ENCODE measurements at regions not wholly inside any gene's neighbourhood (a gene's known extent, or its start where the extent isn't known, plus 50 kb on each side); places are given as distances from the start of the nearest gene placed in this dataset.

- Histone ChIP-seq H3K9me3 (ENCODE audit: control insufficient read depth, insufficient read depth, low read length) (no peaks in the 10 kb centered on the region), H3K27ac (ENCODE audit: low read depth, low read length) (no peak overlapping the region), H3K4me3 (ENCODE audit: low read length) (no peak overlapping the region), H3K4me2 (ENCODE audit: low read length) (no peak overlapping the region), H4K20me1 (ENCODE audit: control insufficient read depth, insufficient read depth, low read depth, low read length) (no peaks in the 10 kb centered on the region), H3K4me1 (ENCODE audit: control insufficient read depth, low read length) (peaks cover 6% of the 10 kb centered on the region; the same call in 1 of the 2 replicates), H3F3A (ENCODE audit: control insufficient read depth, insufficient read depth) (no peaks in the 10 kb centered on the region), H3K27me3 (ENCODE audit: control insufficient read depth, low read length) (peaks cover 36% of the 10 kb centered on the region), H3K9me2 (replicated peaks; ENCODE audit: control insufficient read depth, low read length) (no peaks in the 10 kb centered on the region), H3K36me3 (ENCODE audit: control insufficient read depth, low read length) (no peaks in the 10 kb centered on the region), H3K79me2 (ENCODE audit: control insufficient read depth, low read length) (no peaks in the 10 kb centered on the region)
- no peak for TF ChIP-seq CTCF (IDR thresholded peaks at IDR 0.05; ENCODE audit: low read depth, low read length, poor library complexity, severe bottlenecking)
- no peak for TF ChIP-seq EZH2phosphoT487 (IDR thresholded peaks at IDR 0.05; ENCODE audit: borderline replicate concordance, low read length)
Observed at GRCh38 chr20:51082988-51083387, 60.1 kb upstream of the KCNG1 start.

- Histone ChIP-seq H3K9me3 (ENCODE audit: control insufficient read depth, insufficient read depth, low read length) (no peaks in the 10 kb centered on the region), H4K20me1 (ENCODE audit: control insufficient read depth, insufficient read depth, low read depth, low read length) (no peaks in the 10 kb centered on the region), H3K36me3 (ENCODE audit: control insufficient read depth, low read length) (no peaks in the 10 kb centered on the region), H3K9me2 (replicated peaks; ENCODE audit: control insufficient read depth, low read length) (no peaks in the 10 kb centered on the region), H3K4me2 (ENCODE audit: low read length) (no peak overlapping the region), H3K27ac (ENCODE audit: low read depth, low read length) (no peak overlapping the region), H3K4me3 (ENCODE audit: low read length) (no peak overlapping the region), H3K4me1 (ENCODE audit: control insufficient read depth, low read length) (peaks cover 2% of the 10 kb centered on the region; the same call in 1 of the 2 replicates), H3K27me3 (ENCODE audit: control insufficient read depth, low read length) (peaks cover 32% of the 10 kb centered on the region), H3F3A (ENCODE audit: control insufficient read depth, insufficient read depth) (no peaks in the 10 kb centered on the region), H3K79me2 (ENCODE audit: control insufficient read depth, low read length) (no peaks in the 10 kb centered on the region)
- TF ChIP-seq CTCF (IDR thresholded peaks at IDR 0.05; ENCODE audit: low read depth, low read length, poor library complexity, severe bottlenecking) (no peak), EZH2phosphoT487 (IDR thresholded peaks at IDR 0.05; ENCODE audit: borderline replicate concordance, low read length) (no peak)
Observed at GRCh38 chr20:51080516-51080915, 57.6 kb upstream of the KCNG1 start.

- no peak overlapping the region for H3K27ac ChIP-seq (ENCODE audit: low read depth, low read length)
- no peak overlapping the region for H3K4me2 ChIP-seq (ENCODE audit: low read length)
- H4K20me1 ChIP-seq (ENCODE audit: control insufficient read depth, insufficient read depth, low read depth, low read length): no peaks in the 10 kb centered on the region
- no peaks in the 10 kb centered on the region for H3K79me2 ChIP-seq (ENCODE audit: control insufficient read depth, low read length)
- H3K9me2 ChIP-seq (replicated peaks; ENCODE audit: control insufficient read depth, low read length): no peaks in the 10 kb centered on the region
- TF ChIP-seq CTCF (IDR thresholded peaks at IDR 0.05; ENCODE audit: low read depth, low read length, poor library complexity, severe bottlenecking): no peak
- TF ChIP-seq EZH2phosphoT487 (IDR thresholded peaks at IDR 0.05; ENCODE audit: borderline replicate concordance, low read length): no peak
- no peaks in the 10 kb centered on the region; the same call in 1 of the 2 replicates for H3K4me1 ChIP-seq (ENCODE audit: control insufficient read depth, low read length)
- no peak overlapping the region for H3K4me3 ChIP-seq (ENCODE audit: low read length)
- no peaks in the 10 kb centered on the region for H3K9me3 ChIP-seq (ENCODE audit: control insufficient read depth, insufficient read depth, low read length)
- no peaks in the 10 kb centered on the region for H3K36me3 ChIP-seq (ENCODE audit: control insufficient read depth, low read length)
- H3K27me3 ChIP-seq (ENCODE audit: control insufficient read depth, low read length): peaks cover 34% of the 10 kb centered on the region
- H3F3A ChIP-seq (ENCODE audit: control insufficient read depth, insufficient read depth): no peaks in the 10 kb centered on the region
Observed at GRCh38 chr20:51079488-51079887, 56.6 kb upstream of the KCNG1 start.

- no peaks in the 10 kb centered on the region for H4K20me1 ChIP-seq (ENCODE audit: control insufficient read depth, insufficient read depth, low read depth, low read length)
- H3K4me3 ChIP-seq (ENCODE audit: low read length): no peak overlapping the region
- H3K79me2 ChIP-seq (ENCODE audit: control insufficient read depth, low read length): no peaks in the 10 kb centered on the region
- no peak for TF ChIP-seq EZH2phosphoT487 (IDR thresholded peaks at IDR 0.05; ENCODE audit: borderline replicate concordance, low read length)
- no peak for TF ChIP-seq CTCF (IDR thresholded peaks at IDR 0.05; ENCODE audit: low read depth, low read length, poor library complexity, severe bottlenecking)
- no peak overlapping the region for H3K4me2 ChIP-seq (ENCODE audit: low read length)
- H3K27me3 ChIP-seq (ENCODE audit: control insufficient read depth, low read length): peaks cover 22% of the 10 kb centered on the region
- H3K4me1 ChIP-seq (ENCODE audit: control insufficient read depth, low read length): no peaks in the 10 kb centered on the region
- H3K27ac ChIP-seq (ENCODE audit: low read depth, low read length): no peak overlapping the region
- no peaks in the 10 kb centered on the region for H3K9me3 ChIP-seq (ENCODE audit: control insufficient read depth, insufficient read depth, low read length)
- no peaks in the 10 kb centered on the region for H3K9me2 ChIP-seq (replicated peaks; ENCODE audit: control insufficient read depth, low read length)
- H3K36me3 ChIP-seq (ENCODE audit: control insufficient read depth, low read length): no peaks in the 10 kb centered on the region
- H3F3A ChIP-seq (ENCODE audit: control insufficient read depth, insufficient read depth): no peaks in the 10 kb centered on the region
Observed at GRCh38 chr20:51077686-51078060, 54.8 kb upstream of the KCNG1 start.

All from DOHH2 (cell line).